SK-N-SH (cell line): ENCODE measurements at regions not wholly inside any gene's neighbourhood (a gene's known extent, or its start where the extent isn't known, plus 50 kb on each side); places are given as distances from the start of the nearest gene placed in this dataset.

Source experiments
- CTCF ChIA-PET: fragments of 300-600, 350-600 bp; formaldehyde crosslinking; extraction: SDS; loops from one replicate; lab custom pipeline; 2021; lab: Yijun Ruan, JAX
- POLR2A ChIA-PET: fragments of 350-600 bp; sonication (Branson Sonifier 250); formaldehyde crosslinking; extraction: SDS; loops from one replicate; lab custom pipeline; 2020; ENCODE audit warnings: antibody characterized with exemption, inconsistent platforms; lab: Yijun Ruan, JAX
- DNase-seq: peaks from one replicate; pipeline ENCODE4 v3.0.0; 2012
- H2AFZ ChIP-seq: fragments of 200-600 bp; sonication (generic); 2 replicates; pipeline ENCODE4 v1.8.1; 2016; ENCODE audit warnings: antibody characterized with exemption, mild to moderate bottlenecking, low read depth
- H3F3A ChIP-seq: fragments of 200-600 bp; sonication (generic); replicated peaks from 2 replicates; pipeline ENCODE3; 2016; ENCODE audit warnings: antibody characterized with exemption, mild to moderate bottlenecking; ENCODE audit not compliant: insufficient read depth
- H3K27ac ChIP-seq, 2 experiments: fragments of 200-500 bp in 1 of 2; fragments of 200-600 bp in 1 of 2; sonication (Bioruptor generic) in 1 of 2; sonication (generic), shearing (Covaris generic) in 1 of 2; 2 replicates each; pipeline versions ENCODE4 v1.5.1 to v1.6.1; 2014 to 2016; ENCODE audit warnings: low read depth in 2 of 2, inconsistent platforms in 1 of 2, low read length in 1 of 2, mild to moderate bottlenecking in 1 of 2, mixed read lengths in 1 of 2
- H3K27me3 ChIP-seq: fragments of 200-600 bp; sonication (generic), shearing (Covaris generic); 2 replicates; pipeline ENCODE4 v1.6.1; 2016; ENCODE audit warnings: mixed run types; ENCODE audit not compliant: insufficient read depth
- H3K36me3 ChIP-seq, 2 experiments: fragments of 200-500 bp in 1 of 2; fragments of 200-600 bp in 1 of 2; sonication (Bioruptor generic) in 1 of 2; sonication (generic) in 1 of 2; replicated peaks in 1 of 2; 2 replicates each; pipeline versions ENCODE3 to v1.5.1; 2014 to 2016; ENCODE audit warnings: low read length in 1 of 2, mild to moderate bottlenecking in 1 of 2; ENCODE audit not compliant: insufficient read depth in 2 of 2, control insufficient read depth in 1 of 2
- H3K4me1 ChIP-seq, 2 experiments: fragments of 200-500 bp in 1 of 2; fragments of 200-600 bp in 1 of 2; sonication (Bioruptor generic) in 1 of 2; sonication (generic), shearing (Covaris generic) in 1 of 2; 2 replicates each; pipeline versions ENCODE4 v1.5.1 to v1.6.1; 2014 to 2016; ENCODE audit warnings: low read depth in 1 of 2, low read length in 1 of 2, mixed run types in 1 of 2; ENCODE audit not compliant: insufficient read depth in 2 of 2, control insufficient read depth in 1 of 2
- H3K4me2 ChIP-seq: fragments of 200-600 bp; sonication (generic), shearing (Covaris generic); 2 replicates; pipeline ENCODE4 v1.6.1; 2017; ENCODE audit warnings: mixed run types
- H3K4me3 ChIP-seq, 2 experiments: fragments of 200-500 bp in 1 of 2; fragments of 200-600 bp in 1 of 2; sonication (Bioruptor generic) in 1 of 2; sonication (generic), shearing (Covaris generic) in 1 of 2; 2 replicates each; pipeline versions ENCODE4 v1.5.1 to v1.8.1; 2014 to 2016; ENCODE audit warnings: low read depth in 2 of 2, inconsistent platforms in 1 of 2, low read length in 1 of 2, mild to moderate bottlenecking in 1 of 2, mixed read lengths in 1 of 2, moderate library complexity in 1 of 2
- H3K79me2 ChIP-seq: fragments of 200-600 bp; sonication (generic); 2 replicates; pipeline ENCODE4 v1.8.1; 2017; ENCODE audit warnings: mild to moderate bottlenecking; ENCODE audit not compliant: insufficient read depth
- H3K9ac ChIP-seq: fragments of 200-600 bp; sonication (generic); 2 replicates; pipeline ENCODE4 v1.6.1; 2017; ENCODE audit warnings: mixed run types
- H3K9me2 ChIP-seq: fragments of 200-600 bp; sonication (generic); 2 replicates; pipeline ENCODE4 v1.6.1; 2017; ENCODE audit warnings: mixed run types
- H3K9me3 ChIP-seq: fragments of 200-600 bp; sonication (generic); 2 replicates; pipeline ENCODE4 v1.6.1; 2017; ENCODE audit warnings: mixed run types, mild to moderate bottlenecking, moderate library complexity
- H4K20me1 ChIP-seq: fragments of 200-600 bp; sonication (generic); 2 replicates; pipeline ENCODE4 v1.6.1; 2017; ENCODE audit warnings: mild to moderate bottlenecking, mixed run types; ENCODE audit not compliant: insufficient read depth
- CTCF ChIP-seq: fragments of 200-600 bp; sonication (generic); IDR thresholded peaks from 2 replicates; pipeline ENCODE4 v1.6.1; 2017; ENCODE audit warnings: antibody characterized with exemption, mild to moderate bottlenecking, moderate library complexity
- EZH2phosphoT487 ChIP-seq: fragments of 200-600 bp; sonication (generic); IDR thresholded peaks from 2 replicates; pipeline ENCODE4 v1.6.1; 2017; ENCODE audit warnings: low read depth, mixed run types, mild to moderate bottlenecking, antibody characterized with exemption, moderate library complexity, borderline replicate concordance
- FOSL2 ChIP-seq: IDR thresholded peaks from 2 replicates; pipeline ENCODE4 v1.4.0; 2012; ENCODE audit warnings: low read depth, mild to moderate bottlenecking, moderate library complexity, borderline replicate concordance
- GATA2 ChIP-seq: sonication (generic); formaldehyde crosslinking; IDR thresholded peaks from 2 replicates; pipeline ENCODE4 v1.5.0; 2020; ENCODE audit warnings: mild to moderate bottlenecking, missing genetic modification reagents
- POLR2AphosphoS5 ChIP-seq: IDR thresholded peaks from 2 replicates; pipeline ENCODE4 v1.6.1; 2012; ENCODE audit warnings: low read depth, low read length
- RAD21 ChIP-seq: IDR thresholded peaks from 2 replicates; pipeline ENCODE4 v1.6.1; 2012; ENCODE audit warnings: mild to moderate bottlenecking, low read length
- REST ChIP-seq: IDR thresholded peaks from 2 replicates; pipeline ENCODE4 v1.6.1; 2012; ENCODE audit warnings: mild to moderate bottlenecking, low read depth, low read length, moderate library complexity
- USF1 ChIP-seq: IDR thresholded peaks from 2 replicates; pipeline ENCODE4 v1.4.0; 2012; ENCODE audit warnings: low read depth, borderline replicate concordance
- YY1 ChIP-seq: IDR thresholded peaks from 2 replicates; pipeline ENCODE4 v1.4.0; 2012; ENCODE audit warnings: low read depth, mild to moderate bottlenecking
- ZBTB33 ChIP-seq: IDR thresholded peaks from 2 replicates; pipeline ENCODE4 v1.4.0; 2012; ENCODE audit warnings: low read depth, borderline replicate concordance
- WGBS: methylation state at CpG from one replicate; pipeline ENCODE4 v1.1.6; 2017; ENCODE audit warnings: low lambda C conversion rate; 5-methylcytosine and 5-hydroxymethylcytosine counted together
- TF ChIP-seq, protein P1 (sequence below): fragments of 150-350 bp; IDR thresholded peaks from 2 replicates; pipeline ENCODE4 v1.6.1; 2017; ENCODE audit warnings: antibody characterized with exemption, low read length, low read depth, borderline replicate concordance

- Histone ChIP-seq H3K9me2 (no peaks in the 10 kb centered on the region), H3K9me3 (no peaks in the 10 kb centered on the region), H3K36me3 (no peaks in the 10 kb centered on the region), H3K4me2 (no peak overlapping the region), H3K4me3 (no peak overlapping the region), H3K9ac (no peak overlapping the region), H4K20me1 (no peaks in the 10 kb centered on the region), H3K4me1 (no peaks in the 10 kb centered on the region), H3K27ac (no peak overlapping the region), H3F3A (no peaks in the 10 kb centered on the region), H3K27me3 (peaks cover 48% of the 10 kb centered on the region; the same call in 1 of the 2 replicates), H2AFZ (no peak overlapping the region), H3K79me2 (no peaks in the 10 kb centered on the region)
- POLR2A ChIA-PET, result no interaction called here
- CTCF ChIA-PET, result interaction anchor here (2.7 kb wide), 1 partner anchor 27 kb away, joined by 7 read pairs; no protein-coding TSS in a partner anchor
- WGBS, result 23% methylated on average over 4 of the region's 4 CpGs
- DNase-seq, result no peak
- TF ChIP-seq YY1 (no peak), FOSL2 (no peak), RAD21 (no peak), EZH2phosphoT487 (no peak), CTCF (no peak), POLR2AphosphoS5 (no peak), GATA2 (CRISPR knock-in tag) (no peak), REST (no peak)
- TF ChIP-seq, protein P1, sequence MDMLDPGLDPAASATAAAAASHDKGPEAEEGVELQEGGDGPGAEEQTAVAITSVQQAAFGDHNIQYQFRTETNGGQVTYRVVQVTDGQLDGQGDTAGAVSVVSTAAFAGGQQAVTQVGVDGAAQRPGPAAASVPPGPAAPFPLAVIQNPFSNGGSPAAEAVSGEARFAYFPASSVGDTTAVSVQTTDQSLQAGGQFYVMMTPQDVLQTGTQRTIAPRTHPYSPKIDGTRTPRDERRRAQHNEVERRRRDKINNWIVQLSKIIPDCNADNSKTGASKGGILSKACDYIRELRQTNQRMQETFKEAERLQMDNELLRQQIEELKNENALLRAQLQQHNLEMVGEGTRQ, result no peak
Measured at GRCh38 chr18:21928925-21929324, 188.3 kb downstream of the MIB1 start.

DNA sequence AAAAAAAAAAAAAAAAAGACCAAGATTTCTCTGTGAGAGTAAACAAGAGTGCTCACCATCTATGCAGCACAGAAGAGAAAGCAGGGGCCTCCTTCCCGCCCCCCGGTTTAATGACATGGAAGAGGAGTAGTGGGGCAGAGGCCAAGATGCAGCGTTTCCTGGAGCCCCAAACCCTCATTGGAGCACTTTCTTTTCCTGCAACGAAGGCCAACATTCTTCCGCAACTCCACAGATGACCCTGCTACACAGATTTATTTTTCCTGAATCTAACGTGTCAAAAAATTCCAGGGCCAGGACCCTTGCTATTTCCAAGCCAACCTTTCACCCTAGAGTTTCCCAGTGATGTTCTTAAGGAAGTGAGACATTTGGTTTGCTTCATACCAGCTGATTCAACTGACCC is 189.6 kb downstream of the MIB1 start:
- Histone ChIP-seq H3K9me2 (no peaks in the 10 kb centered on the region), H3K4me2 (no peak overlapping the region), H3F3A (no peaks in the 10 kb centered on the region), H4K20me1 (no peaks in the 10 kb centered on the region), H3K9me3 (no peaks in the 10 kb centered on the region), H2AFZ (no peak overlapping the region), H3K4me3 (no peak overlapping the region), H3K9ac (no peak overlapping the region), H3K27me3 (peaks cover 58% of the 10 kb centered on the region; the same call in 1 of the 2 replicates), H3K79me2 (no peaks in the 10 kb centered on the region), H3K4me1 (no peaks in the 10 kb centered on the region), H3K36me3 (no peaks in the 10 kb centered on the region), H3K27ac (no peak overlapping the region)
- ChIA-PET CTCF (no interaction called here), POLR2A (no interaction called here)
- 21% methylated on average over 6 of the region's 6 CpGs for WGBS
- TF ChIP-seq ZBTB33 (no peak), USF1 (no peak), FOSL2 (no peak)
- no peak for DNase-seq
